ENCODE measurements at regions not wholly inside any gene's neighbourhood (a gene's known extent, or its start where the extent isn't known, plus 50 kb on each side); places are given as distances from the start of the nearest gene placed in this dataset.

- no peak overlapping the region for H3K4me3 ChIP-seq (ENCODE audit: low read depth, low read length)
Measured at GRCh38 chr6:63121166-63121565, 90.1 kb upstream of the FKBP1C start.

DNA sequence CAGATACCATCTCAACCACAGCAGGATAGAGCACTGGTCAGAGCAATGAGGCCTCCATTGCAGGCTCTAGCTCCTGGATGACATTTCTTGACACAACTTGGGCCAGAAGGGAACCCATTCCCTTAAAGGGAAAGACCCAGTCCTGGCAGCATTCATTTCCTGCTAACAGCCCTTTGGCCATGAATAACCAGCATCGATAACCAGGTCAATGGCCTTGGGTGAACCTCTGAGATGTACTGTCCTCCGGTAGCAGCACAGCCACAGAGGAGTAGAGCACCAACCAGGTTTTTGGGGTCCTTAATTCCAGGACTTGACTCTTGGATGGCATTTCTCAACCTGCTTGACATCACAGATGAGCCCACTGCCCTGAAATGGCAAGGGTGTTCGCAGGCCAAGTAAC is 71.2 kb upstream of the FKBP1C start:
- no peak overlapping the region for H3K4me3 ChIP-seq (ENCODE audit: low read depth, low read length)
- no peak for TF ChIP-seq CTCF (IDR thresholded peaks at IDR 0.05; ENCODE audit: borderline replicate concordance, insufficient read depth, low read depth, low read length)

More at GRCh38 chr6:63121166-63121565, 90.1 kb upstream of the FKBP1C start:
- no peak for TF ChIP-seq CTCF (IDR thresholded peaks at IDR 0.05; ENCODE audit: borderline replicate concordance, insufficient read depth, low read depth, low read length)

DNA sequence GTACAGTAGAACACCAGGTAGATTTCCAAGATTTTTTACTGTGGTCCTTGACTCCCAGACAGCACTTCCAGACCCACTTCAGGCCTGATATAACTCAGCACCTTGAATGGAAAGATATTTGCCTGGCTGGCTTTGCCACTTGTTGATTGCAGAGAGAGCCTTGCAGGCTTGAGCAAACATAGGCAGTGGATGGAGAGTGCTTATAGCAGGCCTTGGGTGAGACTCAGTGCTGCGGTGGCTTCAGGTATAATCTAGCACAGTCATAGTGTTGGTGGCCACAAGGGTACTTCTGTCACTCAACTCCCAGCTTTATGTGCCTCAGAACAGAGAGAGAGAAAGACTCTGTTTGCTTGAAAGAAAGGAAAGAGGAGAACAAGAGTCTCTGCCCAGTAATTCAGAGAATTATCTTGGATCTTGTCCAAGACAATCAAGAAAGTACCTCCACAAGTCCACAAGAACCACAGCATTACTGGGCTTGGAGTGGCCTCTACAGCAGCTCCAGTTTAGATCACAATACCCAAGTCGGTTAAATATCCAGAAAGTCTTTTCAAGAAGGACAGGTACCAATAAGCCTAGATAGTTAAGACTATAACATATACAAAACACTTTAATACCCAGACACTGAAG is 70.5 kb upstream of the FKBP1C start:
- H3K4me3 ChIP-seq (ENCODE audit: low read depth, low read length) = no peak overlapping the region
- no peak for TF ChIP-seq CTCF (IDR thresholded peaks at IDR 0.05; ENCODE audit: borderline replicate concordance, insufficient read depth, low read depth, low read length)

DNA sequence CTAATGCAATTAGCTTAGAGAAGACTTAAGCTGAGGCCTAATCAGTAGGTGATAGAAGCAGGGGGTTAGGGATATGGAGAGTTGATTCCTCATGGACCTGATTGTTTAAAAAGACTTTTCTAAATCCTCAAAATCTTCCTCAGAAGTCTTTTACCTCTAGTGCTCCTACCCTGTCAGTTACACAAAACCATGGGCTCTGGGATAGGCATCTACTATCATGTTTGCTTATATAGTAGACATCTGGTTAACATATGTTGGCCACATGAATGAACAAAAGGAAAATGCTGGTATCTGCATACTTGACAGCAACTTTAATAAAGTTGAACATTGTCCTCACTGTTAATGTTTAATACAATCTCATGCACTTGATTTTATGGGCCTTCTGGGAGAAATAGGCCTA is 61.5 kb upstream of the FKBP1C start:
- TF ChIP-seq CTCF (IDR thresholded peaks at IDR 0.05; ENCODE audit: borderline replicate concordance, insufficient read depth, low read depth, low read length) = no peak
- H3K4me3 ChIP-seq (ENCODE audit: low read depth, low read length) = no peak overlapping the region

DNA sequence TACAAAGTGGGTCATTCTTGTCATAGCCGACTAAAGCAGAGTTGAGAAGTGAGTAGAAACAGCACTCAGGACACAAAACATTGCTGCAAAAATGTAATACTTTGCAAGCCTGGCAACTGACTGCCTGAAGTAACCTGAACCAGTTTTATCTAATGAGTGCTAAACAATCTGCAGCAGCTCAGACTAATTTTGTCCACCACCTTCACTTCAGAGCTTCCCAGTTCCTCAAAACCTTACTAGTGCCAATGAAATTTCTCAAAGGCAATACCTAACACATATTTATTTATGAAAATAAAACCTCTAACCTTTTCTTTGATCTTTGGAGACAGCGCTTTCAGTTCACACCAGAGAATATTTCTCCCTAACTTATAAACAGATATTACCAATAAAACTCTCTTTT is 56.7 kb upstream of the FKBP1C start:
- no peak for TF ChIP-seq CTCF (IDR thresholded peaks at IDR 0.05; ENCODE audit: borderline replicate concordance, insufficient read depth, low read depth, low read length)
- H3K4me3 ChIP-seq (ENCODE audit: low read depth, low read length) = no peak overlapping the region

All from GM12875 (cell line).